WTC11 (cell line): ENCODE measurements at regions not wholly inside any gene's neighbourhood (a gene's known extent, or its start where the extent isn't known, plus 50 kb on each side); places are given as distances from the start of the nearest gene placed in this dataset.

Experiments used
- ATAC-seq: fragments of 200-7000 bp; cut with Tn5 transposase; 2 replicates; pipeline ENCODE4 v1.10.0; 2021; ENCODE audit warnings: mild to moderate bottlenecking, moderate library complexity
- CTCF ChIA-PET: fragments of 300-600 bp; sonication (Branson Sonifier 250); formaldehyde crosslinking; loops from one replicate; lab custom pipeline; 2021; ENCODE audit warnings: antibody characterized with exemption; lab: Charles Lee
- POLR2A ChIA-PET: fragments of 350-600 bp; sonication (Branson Sonifier 250); formaldehyde crosslinking; loops from one replicate; lab custom pipeline; 2021; ENCODE audit warnings: antibody characterized with exemption; lab: Charles Lee
- DNase-seq: peaks from one replicate; pipeline ENCODE4 v3.0.0; 2021; ENCODE audit warnings: low spot score
- H3K27ac Mint-ChIP-seq: 2 replicates; pipeline ENCODE4 v1.8.0; 2021; ENCODE audit warnings: mixed read lengths
- H3K27me3 Mint-ChIP-seq: 2 replicates; pipeline ENCODE4 v1.8.0; 2021; ENCODE audit warnings: low read depth, mild to moderate bottlenecking, moderate library complexity, mixed read lengths
- H3K36me3 Mint-ChIP-seq: 2 replicates; pipeline ENCODE4 v1.8.0; 2021; ENCODE audit warnings: mixed read lengths
- H3K4me1 Mint-ChIP-seq: 2 replicates; pipeline ENCODE4 v1.8.0; 2022; ENCODE audit warnings: mixed read lengths
- H3K4me3 Mint-ChIP-seq: 2 replicates; pipeline ENCODE4 v1.8.0; 2021; ENCODE audit warnings: mild to moderate bottlenecking, moderate library complexity, mixed read lengths
- H3K9me3 Mint-ChIP-seq: 2 replicates; pipeline ENCODE4 v1.8.0; 2021; ENCODE audit warnings: mixed read lengths
- ATF2 ChIP-seq: sonication (generic); formaldehyde crosslinking; IDR thresholded peaks from 2 replicates; pipeline ENCODE4 v1.8.1; 2022; ENCODE audit warnings: low read depth, missing genetic modification reagents, borderline replicate concordance
- ATF6 ChIP-seq: sonication (generic); formaldehyde crosslinking; IDR thresholded peaks from 2 replicates; pipeline ENCODE4 v1.8.1; 2023; ENCODE audit warnings: mild to moderate bottlenecking, missing genetic modification reagents
- E2F4 ChIP-seq: sonication (generic); formaldehyde crosslinking; IDR thresholded peaks from 2 replicates; pipeline ENCODE4 v1.8.1; 2022; ENCODE audit warnings: low read depth, mild to moderate bottlenecking, moderate library complexity, missing genetic modification reagents, borderline replicate concordance
- FOXP1 ChIP-seq: sonication (generic); formaldehyde crosslinking; IDR thresholded peaks from 2 replicates; pipeline ENCODE4 v1.8.0; 2022; ENCODE audit warnings: missing genetic modification reagents, mild to moderate bottlenecking, moderate library complexity, borderline replicate concordance
- GABPB1 ChIP-seq: sonication (generic); formaldehyde crosslinking; IDR thresholded peaks from 2 replicates; pipeline ENCODE4 v1.8.1; 2023; ENCODE audit warnings: mild to moderate bottlenecking, missing genetic modification reagents
- KAT7 ChIP-seq: sonication (generic); formaldehyde crosslinking; IDR thresholded peaks from 2 replicates; pipeline ENCODE4 v1.8.1; 2023; ENCODE audit warnings: missing genetic modification reagents, mild to moderate bottlenecking, borderline replicate concordance
- MLX ChIP-seq: sonication (generic); formaldehyde crosslinking; IDR thresholded peaks from 2 replicates; pipeline ENCODE4 v1.8.1; 2023; ENCODE audit warnings: mild to moderate bottlenecking, missing genetic modification reagents, moderate library complexity
- MYBL2 ChIP-seq: sonication (generic); formaldehyde crosslinking; IDR thresholded peaks from 2 replicates; pipeline ENCODE4 v1.8.1; 2023; ENCODE audit warnings: mild to moderate bottlenecking, moderate library complexity, missing genetic modification reagents
- OVOL2 ChIP-seq: fragments of 250-450 bp; sonication (Bioruptor Pico); IDR thresholded peaks from 2 replicates; pipeline ENCODE4 v1.9.0; 2021; ENCODE audit warnings: mild to moderate bottlenecking, borderline replicate concordance
- SOX15 ChIP-seq: fragments of 250-450 bp; sonication (Bioruptor Pico); IDR thresholded peaks from 2 replicates; pipeline ENCODE4 v1.9.0; 2021; ENCODE audit warnings: mild to moderate bottlenecking
- ZBTB21 ChIP-seq: sonication (generic); formaldehyde crosslinking; IDR thresholded peaks from 2 replicates; pipeline ENCODE4 v1.8.1; 2023; ENCODE audit warnings: mild to moderate bottlenecking, missing genetic modification reagents, borderline replicate concordance
- ZNF219 ChIP-seq: sonication (generic); formaldehyde crosslinking; IDR thresholded peaks from 2 replicates; pipeline ENCODE4 v1.8.0; 2023; ENCODE audit warnings: missing genetic modification reagents, mild to moderate bottlenecking, borderline replicate concordance
- TF ChIP-seq, protein P1 (sequence below): fragments of 250-450 bp; sonication (Bioruptor Pico); conservative IDR thresholded peaks from 2 replicates; pipeline ENCODE4 v1.9.0; 2021; ENCODE audit warnings: mild to moderate bottlenecking
- TF ChIP-seq, protein P2 (sequence below): sonication (generic); formaldehyde crosslinking; conservative IDR thresholded peaks from 2 replicates; pipeline ENCODE4 v1.8.1; 2023; ENCODE audit warnings: mild to moderate bottlenecking, low read depth, missing genetic modification reagents, moderate library complexity
- TF ChIP-seq, protein P3 (sequence below): sonication (generic); formaldehyde crosslinking; IDR thresholded peaks from 2 replicates; pipeline ENCODE4 v1.8.1; 2022; ENCODE audit warnings: mild to moderate bottlenecking, moderate library complexity, missing genetic modification reagents
- TF ChIP-seq, protein P4 (sequence below): fragments of 250-450 bp; sonication (Bioruptor Pico); IDR thresholded peaks from 2 replicates; pipeline ENCODE4 v1.9.0; 2021; ENCODE audit warnings: mild to moderate bottlenecking

GRCh38 chr14:40398981-40399380 is 966.7 kb upstream of the FBXO33 start:
- DNase-seq, result no peak
- POLR2A ChIA-PET, result no interaction called here
- 0 out of 2 replicates have a peak, but pooled peaks cover 4% of the 10 kb centered on the region for H3K9me3 Mint-ChIP-seq
- H3K27ac Mint-ChIP-seq, result no peak overlapping the region
- H3K4me1 Mint-ChIP-seq, result no peaks in the 10 kb centered on the region
- no peaks in the 10 kb centered on the region for H3K27me3 Mint-ChIP-seq
- H3K4me3 Mint-ChIP-seq, result no peak overlapping the region
- no peaks in the 10 kb centered on the region for H3K36me3 Mint-ChIP-seq
- TF ChIP-seq KAT7 (CRISPR knock-in tag) (no peak), ATF2 (CRISPR knock-in tag) (no peak), OVOL2 (CRISPR knock-in tag) (no peak), MLX (CRISPR knock-in tag) (no peak), SOX15 (CRISPR knock-in tag) (no peak), ATF6 (no peak), FOXP1 (CRISPR knock-in tag) (no peak), ZNF219 (CRISPR knock-in tag) (no peak), GABPB1 (CRISPR knock-in tag) (no peak)
- TF ChIP-seq, protein P1, sequence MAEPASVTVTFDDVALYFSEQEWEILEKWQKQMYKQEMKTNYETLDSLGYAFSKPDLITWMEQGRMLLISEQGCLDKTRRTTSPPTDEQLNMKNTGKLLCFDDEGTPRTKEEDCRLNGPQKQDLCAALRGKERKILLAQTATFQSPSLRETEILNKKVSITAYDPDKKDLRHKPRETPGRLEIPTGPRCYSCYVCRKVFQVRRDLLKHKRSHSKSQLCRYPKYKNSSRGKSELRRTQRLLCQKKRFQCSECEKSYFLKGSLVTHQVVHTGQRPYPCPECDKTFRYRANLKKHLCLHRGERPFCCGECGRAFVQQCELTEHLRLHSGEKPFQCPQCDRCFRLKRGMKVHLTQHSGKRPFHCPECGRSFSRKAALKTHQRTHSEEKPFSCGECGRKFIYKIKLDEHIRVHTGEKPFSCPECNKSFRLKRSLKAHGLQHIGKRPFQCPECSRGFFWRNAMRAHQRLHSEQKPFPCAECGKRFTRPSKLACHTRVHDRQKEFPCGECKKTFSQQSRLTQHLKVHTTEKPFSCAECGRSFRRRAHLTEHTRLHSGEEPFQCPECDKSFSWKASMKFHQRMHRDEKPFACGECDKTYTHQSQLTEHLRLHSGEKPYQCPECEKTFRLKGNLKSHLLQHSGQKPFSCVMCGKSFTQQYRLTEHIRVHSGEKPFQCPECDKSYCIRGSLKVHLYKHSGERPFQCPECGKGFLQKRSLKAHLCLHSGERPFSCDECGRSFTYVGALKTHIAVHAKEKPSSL, result no peak
- TF ChIP-seq, protein P2, sequence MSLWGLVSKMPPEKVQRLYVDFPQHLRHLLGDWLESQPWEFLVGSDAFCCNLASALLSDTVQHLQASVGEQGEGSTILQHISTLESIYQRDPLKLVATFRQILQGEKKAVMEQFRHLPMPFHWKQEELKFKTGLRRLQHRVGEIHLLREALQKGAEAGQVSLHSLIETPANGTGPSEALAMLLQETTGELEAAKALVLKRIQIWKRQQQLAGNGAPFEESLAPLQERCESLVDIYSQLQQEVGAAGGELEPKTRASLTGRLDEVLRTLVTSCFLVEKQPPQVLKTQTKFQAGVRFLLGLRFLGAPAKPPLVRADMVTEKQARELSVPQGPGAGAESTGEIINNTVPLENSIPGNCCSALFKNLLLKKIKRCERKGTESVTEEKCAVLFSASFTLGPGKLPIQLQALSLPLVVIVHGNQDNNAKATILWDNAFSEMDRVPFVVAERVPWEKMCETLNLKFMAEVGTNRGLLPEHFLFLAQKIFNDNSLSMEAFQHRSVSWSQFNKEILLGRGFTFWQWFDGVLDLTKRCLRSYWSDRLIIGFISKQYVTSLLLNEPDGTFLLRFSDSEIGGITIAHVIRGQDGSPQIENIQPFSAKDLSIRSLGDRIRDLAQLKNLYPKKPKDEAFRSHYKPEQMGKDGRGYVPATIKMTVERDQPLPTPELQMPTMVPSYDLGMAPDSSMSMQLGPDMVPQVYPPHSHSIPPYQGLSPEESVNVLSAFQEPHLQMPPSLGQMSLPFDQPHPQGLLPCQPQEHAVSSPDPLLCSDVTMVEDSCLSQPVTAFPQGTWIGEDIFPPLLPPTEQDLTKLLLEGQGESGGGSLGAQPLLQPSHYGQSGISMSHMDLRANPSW (CRISPR knock-in tag), result no peak
- CTCF ChIA-PET, result no interaction called here
- ATAC-seq, result no peak

DNA sequence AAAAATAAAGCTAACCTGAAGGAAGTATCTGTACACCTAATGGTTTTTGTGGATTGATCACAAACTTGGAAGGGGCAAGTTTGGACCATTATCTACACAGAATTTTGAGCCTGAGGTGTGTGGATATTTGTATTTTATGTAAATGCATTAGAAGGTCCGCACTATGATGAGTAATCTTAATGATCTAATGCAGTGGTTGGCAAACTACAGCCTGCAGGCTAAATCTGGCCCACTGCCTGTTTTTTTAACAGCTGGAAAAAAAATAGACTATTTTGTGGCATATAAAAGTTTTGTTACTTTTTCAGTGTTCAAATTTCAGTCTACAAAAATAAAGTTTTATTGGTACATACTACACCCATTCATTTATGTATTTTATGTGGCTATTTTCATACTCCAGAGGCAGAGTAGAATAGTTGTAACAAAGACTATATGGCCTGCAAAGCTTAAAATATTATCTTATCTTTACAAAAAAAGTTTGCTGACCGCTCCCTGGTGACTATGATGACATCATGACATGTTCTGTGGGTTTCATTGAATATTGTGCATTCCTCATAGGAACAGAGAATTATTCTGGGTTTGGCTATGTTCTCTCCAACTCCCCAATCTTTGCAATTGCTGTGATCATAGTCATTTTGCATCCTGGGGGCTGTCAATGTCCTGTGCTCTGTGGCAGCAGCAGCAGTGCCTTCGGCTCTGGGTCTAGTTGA is 962.6 kb upstream of the FBXO33 start:
- ATAC-seq (no peak), DNase-seq (no peak)
- Mint-ChIP-seq H3K36me3 (no peaks in the 10 kb centered on the region), H3K27ac (no peak overlapping the region), H3K9me3 (no peaks in the 10 kb centered on the region), H3K4me3 (no peak overlapping the region), H3K4me1 (no peaks in the 10 kb centered on the region), H3K27me3 (no peaks in the 10 kb centered on the region)
- POLR2A ChIA-PET, result no interaction called here
- CTCF ChIA-PET, result no interaction called here
- TF ChIP-seq ATF6 (no peak), MYBL2 (CRISPR knock-in tag) (no peak), E2F4 (CRISPR knock-in tag) (no peak), ZBTB21 (no peak)
- TF ChIP-seq, protein P3, sequence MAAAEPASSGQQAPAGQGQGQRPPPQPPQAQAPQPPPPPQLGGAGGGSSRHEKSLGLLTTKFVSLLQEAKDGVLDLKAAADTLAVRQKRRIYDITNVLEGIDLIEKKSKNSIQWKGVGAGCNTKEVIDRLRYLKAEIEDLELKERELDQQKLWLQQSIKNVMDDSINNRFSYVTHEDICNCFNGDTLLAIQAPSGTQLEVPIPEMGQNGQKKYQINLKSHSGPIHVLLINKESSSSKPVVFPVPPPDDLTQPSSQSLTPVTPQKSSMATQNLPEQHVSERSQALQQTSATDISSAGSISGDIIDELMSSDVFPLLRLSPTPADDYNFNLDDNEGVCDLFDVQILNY (CRISPR knock-in tag), result no peak
- TF ChIP-seq, protein P4, sequence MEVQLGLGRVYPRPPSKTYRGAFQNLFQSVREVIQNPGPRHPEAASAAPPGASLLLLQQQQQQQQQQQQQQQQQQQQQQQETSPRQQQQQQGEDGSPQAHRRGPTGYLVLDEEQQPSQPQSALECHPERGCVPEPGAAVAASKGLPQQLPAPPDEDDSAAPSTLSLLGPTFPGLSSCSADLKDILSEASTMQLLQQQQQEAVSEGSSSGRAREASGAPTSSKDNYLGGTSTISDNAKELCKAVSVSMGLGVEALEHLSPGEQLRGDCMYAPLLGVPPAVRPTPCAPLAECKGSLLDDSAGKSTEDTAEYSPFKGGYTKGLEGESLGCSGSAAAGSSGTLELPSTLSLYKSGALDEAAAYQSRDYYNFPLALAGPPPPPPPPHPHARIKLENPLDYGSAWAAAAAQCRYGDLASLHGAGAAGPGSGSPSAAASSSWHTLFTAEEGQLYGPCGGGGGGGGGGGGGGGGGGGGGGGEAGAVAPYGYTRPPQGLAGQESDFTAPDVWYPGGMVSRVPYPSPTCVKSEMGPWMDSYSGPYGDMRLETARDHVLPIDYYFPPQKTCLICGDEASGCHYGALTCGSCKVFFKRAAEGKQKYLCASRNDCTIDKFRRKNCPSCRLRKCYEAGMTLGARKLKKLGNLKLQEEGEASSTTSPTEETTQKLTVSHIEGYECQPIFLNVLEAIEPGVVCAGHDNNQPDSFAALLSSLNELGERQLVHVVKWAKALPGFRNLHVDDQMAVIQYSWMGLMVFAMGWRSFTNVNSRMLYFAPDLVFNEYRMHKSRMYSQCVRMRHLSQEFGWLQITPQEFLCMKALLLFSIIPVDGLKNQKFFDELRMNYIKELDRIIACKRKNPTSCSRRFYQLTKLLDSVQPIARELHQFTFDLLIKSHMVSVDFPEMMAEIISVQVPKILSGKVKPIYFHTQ (CRISPR knock-in tag), result no peak
